ENCODE measurements at regions not wholly inside any gene's neighbourhood (a gene's known extent, or its start where the extent isn't known, plus 50 kb on each side); places are given as distances from the start of the nearest gene placed in this dataset.

DNA sequence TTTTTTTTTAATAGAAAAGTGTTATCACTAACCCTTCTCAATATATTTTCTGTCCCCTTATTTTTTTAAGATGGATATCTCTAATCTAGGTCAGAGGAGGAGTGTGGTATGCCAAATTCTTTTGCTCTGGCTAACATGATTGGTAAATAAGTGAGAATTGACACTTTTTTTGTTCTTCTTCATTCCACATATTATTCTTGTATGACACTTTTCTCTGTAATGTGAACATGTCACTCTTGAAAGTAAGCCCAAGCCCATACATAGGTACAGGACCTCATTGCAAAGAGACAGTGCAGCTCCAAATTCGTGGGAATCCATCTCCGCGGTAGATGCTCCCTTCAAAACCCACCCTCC is 142.5 kb upstream of the TCF21 start:
- ATAC-seq (ENCODE audit: low read depth in 2 of 2) (no peak), DNase-seq (no peak)
- Mint-ChIP-seq H3K4me1 (no peaks in the 10 kb centered on the region), H3K36me3 (no peaks in the 10 kb centered on the region), H3K9me3 (peaks cover 0 to 2% (median 0%) of the 10 kb centered on the region in 7 donors), H3K27me3 (no peaks in the 10 kb centered on the region), H3K4me3 (no peak overlapping the region), H3K27ac (no peak overlapping the region)
- no peak overlapping the region for H3K4me3 ChIP-seq (ENCODE audit: low read depth, low read length)
- no peaks in the 10 kb centered on the region for H3K4me1 ChIP-seq (ENCODE audit: control insufficient read depth, insufficient read depth, low read length, poor library complexity, severe bottlenecking)
- no peaks in the 10 kb centered on the region for H3K9me3 ChIP-seq (ENCODE audit: control insufficient read depth in 2 of 2, low read length in 2 of 2)
- no peaks in the 10 kb centered on the region for H3K27me3 ChIP-seq (ENCODE audit: control insufficient read depth, insufficient read depth, low read length)
- H3K27ac ChIP-seq (ENCODE audit: insufficient read depth, low read length, poor library complexity, severe bottlenecking) = no peak overlapping the region
- no peaks in the 10 kb centered on the region for H3K36me3 ChIP-seq (ENCODE audit: control insufficient read depth, insufficient read depth, low read length)

DNA sequence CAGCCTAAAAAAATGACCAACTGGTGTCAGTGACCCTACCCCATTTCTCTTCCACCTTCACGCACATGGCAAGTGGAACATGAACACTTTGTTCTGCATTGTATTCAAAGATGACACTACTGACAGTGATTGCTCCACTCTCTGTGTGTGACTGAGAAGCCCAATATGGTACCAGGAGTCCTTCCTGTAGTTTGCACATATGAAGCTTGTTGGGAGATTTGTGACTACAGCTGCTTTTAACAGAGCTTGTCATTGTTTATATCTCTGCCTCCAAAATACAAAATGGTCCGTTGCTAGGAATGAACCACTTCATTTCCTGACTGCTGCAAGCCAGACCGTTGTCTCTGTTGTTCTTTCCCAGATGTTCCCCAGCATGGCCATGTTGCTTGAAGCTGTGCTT is 140.3 kb upstream of the TCF21 start:
- Mint-ChIP-seq H3K4me1 (no peaks in the 10 kb centered on the region), H3K9me3 (peaks cover 0 to 2% (median 0%) of the 10 kb centered on the region in 7 donors), H3K27ac (no peak overlapping the region), H3K4me3 (no peak overlapping the region), H3K36me3 (no peaks in the 10 kb centered on the region), H3K27me3 (no peaks in the 10 kb centered on the region)
- H3K27ac ChIP-seq (ENCODE audit: insufficient read depth, low read length, poor library complexity, severe bottlenecking) = no peak overlapping the region
- no peaks in the 10 kb centered on the region for H3K27me3 ChIP-seq (ENCODE audit: control insufficient read depth, insufficient read depth, low read length)
- H3K36me3 ChIP-seq (ENCODE audit: control insufficient read depth, insufficient read depth, low read length) = no peaks in the 10 kb centered on the region
- no peaks in the 10 kb centered on the region for H3K9me3 ChIP-seq (ENCODE audit: control insufficient read depth in 2 of 2, low read length in 2 of 2)
- DNase-seq (no peak), ATAC-seq (ENCODE audit: low read depth in 2 of 2) (no peak)
- H3K4me1 ChIP-seq (ENCODE audit: control insufficient read depth, insufficient read depth, low read length, poor library complexity, severe bottlenecking) = no peaks in the 10 kb centered on the region
- H3K4me3 ChIP-seq (ENCODE audit: low read depth, low read length) = no peak overlapping the region

GRCh38 chr6:133749427-133749826 is 139.5 kb upstream of the TCF21 start:
- H3K36me3 Mint-ChIP-seq = no peaks in the 10 kb centered on the region
- Histone ChIP-seq H3K4me1 (ENCODE audit: control insufficient read depth, insufficient read depth, low read length, poor library complexity, severe bottlenecking) (no peaks in the 10 kb centered on the region), H3K9me3 (ENCODE audit: control insufficient read depth in 2 of 2, low read length in 2 of 2) (no peaks in the 10 kb centered on the region), H3K27ac (ENCODE audit: insufficient read depth, low read length, poor library complexity, severe bottlenecking) (no peak overlapping the region), H3K36me3 (ENCODE audit: control insufficient read depth, insufficient read depth, low read length) (no peaks in the 10 kb centered on the region), H3K4me3 (ENCODE audit: low read depth, low read length) (no peak overlapping the region), H3K27me3 (ENCODE audit: control insufficient read depth, insufficient read depth, low read length) (no peaks in the 10 kb centered on the region)
- no peaks in the 10 kb centered on the region for H3K27me3 Mint-ChIP-seq
- H3K9me3 Mint-ChIP-seq = peaks cover 0 to 2% (median 0%) of the 10 kb centered on the region in 7 donors
- H3K27ac Mint-ChIP-seq = no peak overlapping the region
- H3K4me1 Mint-ChIP-seq = no peaks in the 10 kb centered on the region
- H3K4me3 Mint-ChIP-seq = no peak overlapping the region
- DNase-seq (no peak), ATAC-seq (ENCODE audit: low read depth in 2 of 2) (no peak)

GRCh38 chr6:133752129-133752528 is 136.8 kb upstream of the TCF21 start:
- H3K27me3 ChIP-seq (ENCODE audit: control insufficient read depth, insufficient read depth, low read length) = no peaks in the 10 kb centered on the region
- no peak for ATAC-seq (ENCODE audit: low read depth in 2 of 2)
- Mint-ChIP-seq H3K27ac (no peak overlapping the region), H3K9me3 (peaks cover 0 to 2% (median 0%) of the 10 kb centered on the region in 7 donors), H3K4me1 (no peaks in the 10 kb centered on the region), H3K4me3 (no peak overlapping the region), H3K27me3 (no peaks in the 10 kb centered on the region), H3K36me3 (no peaks in the 10 kb centered on the region)
- no peak overlapping the region for H3K27ac ChIP-seq (ENCODE audit: insufficient read depth, low read length, poor library complexity, severe bottlenecking)
- DNase-seq = no peak
- H3K4me3 ChIP-seq (ENCODE audit: low read depth, low read length) = no peak overlapping the region
- no peaks in the 10 kb centered on the region for H3K36me3 ChIP-seq (ENCODE audit: control insufficient read depth, insufficient read depth, low read length)
- no peaks in the 10 kb centered on the region for H3K9me3 ChIP-seq (ENCODE audit: control insufficient read depth in 2 of 2, low read length in 2 of 2)
- H3K4me1 ChIP-seq (ENCODE audit: control insufficient read depth, insufficient read depth, low read length, poor library complexity, severe bottlenecking) = no peaks in the 10 kb centered on the region

- H3K36me3 Mint-ChIP-seq = no peaks in the 10 kb centered on the region
- Histone ChIP-seq H3K4me1 (ENCODE audit: control insufficient read depth, insufficient read depth, low read length, poor library complexity, severe bottlenecking) (no peaks in the 10 kb centered on the region), H3K27me3 (ENCODE audit: control insufficient read depth, insufficient read depth, low read length) (no peaks in the 10 kb centered on the region), H3K36me3 (ENCODE audit: control insufficient read depth, insufficient read depth, low read length) (no peaks in the 10 kb centered on the region), H3K4me3 (ENCODE audit: low read depth, low read length) (no peak overlapping the region), H3K27ac (ENCODE audit: insufficient read depth, low read length, poor library complexity, severe bottlenecking) (no peak overlapping the region), H3K9me3 (ENCODE audit: control insufficient read depth in 2 of 2, low read length in 2 of 2) (no peaks in the 10 kb centered on the region)
- peaks cover 0 to 2% (median 0%) of the 10 kb centered on the region in 7 donors for H3K9me3 Mint-ChIP-seq
- H3K4me1 Mint-ChIP-seq = no peaks in the 10 kb centered on the region
- peaks cover 4% of the 10 kb centered on the region for H3K27me3 Mint-ChIP-seq
- ATAC-seq (ENCODE audit: low read depth in 2 of 2) (no peak), DNase-seq (no peak)
- no peak overlapping the region for H3K4me3 Mint-ChIP-seq
- no peak overlapping the region for H3K27ac Mint-ChIP-seq
These were observed 135.2 kb upstream of the TCF21 start for GRCh38 chr6:133753756-133754155.

GRCh38 chr6:133754298-133754697 is 134.6 kb upstream of the TCF21 start:
- Histone ChIP-seq H3K27ac (ENCODE audit: insufficient read depth, low read length, poor library complexity, severe bottlenecking) (no peak overlapping the region), H3K27me3 (ENCODE audit: control insufficient read depth, insufficient read depth, low read length) (no peaks in the 10 kb centered on the region), H3K4me3 (ENCODE audit: low read depth, low read length) (no peak overlapping the region), H3K36me3 (ENCODE audit: control insufficient read depth, insufficient read depth, low read length) (no peaks in the 10 kb centered on the region), H3K4me1 (ENCODE audit: control insufficient read depth, insufficient read depth, low read length, poor library complexity, severe bottlenecking) (no peaks in the 10 kb centered on the region), H3K9me3 (ENCODE audit: control insufficient read depth in 2 of 2, low read length in 2 of 2) (no peaks in the 10 kb centered on the region)
- H3K36me3 Mint-ChIP-seq = no peaks in the 10 kb centered on the region
- ATAC-seq (ENCODE audit: low read depth in 2 of 2) (no peak), DNase-seq (no peak)
- H3K9me3 Mint-ChIP-seq = peaks cover 0 to 2% (median 0%) of the 10 kb centered on the region in 7 donors
- no peaks in the 10 kb centered on the region for H3K4me1 Mint-ChIP-seq
- peaks cover 5% of the 10 kb centered on the region for H3K27me3 Mint-ChIP-seq
- no peak overlapping the region for H3K27ac Mint-ChIP-seq
- no peak overlapping the region for H3K4me3 Mint-ChIP-seq

DNA sequence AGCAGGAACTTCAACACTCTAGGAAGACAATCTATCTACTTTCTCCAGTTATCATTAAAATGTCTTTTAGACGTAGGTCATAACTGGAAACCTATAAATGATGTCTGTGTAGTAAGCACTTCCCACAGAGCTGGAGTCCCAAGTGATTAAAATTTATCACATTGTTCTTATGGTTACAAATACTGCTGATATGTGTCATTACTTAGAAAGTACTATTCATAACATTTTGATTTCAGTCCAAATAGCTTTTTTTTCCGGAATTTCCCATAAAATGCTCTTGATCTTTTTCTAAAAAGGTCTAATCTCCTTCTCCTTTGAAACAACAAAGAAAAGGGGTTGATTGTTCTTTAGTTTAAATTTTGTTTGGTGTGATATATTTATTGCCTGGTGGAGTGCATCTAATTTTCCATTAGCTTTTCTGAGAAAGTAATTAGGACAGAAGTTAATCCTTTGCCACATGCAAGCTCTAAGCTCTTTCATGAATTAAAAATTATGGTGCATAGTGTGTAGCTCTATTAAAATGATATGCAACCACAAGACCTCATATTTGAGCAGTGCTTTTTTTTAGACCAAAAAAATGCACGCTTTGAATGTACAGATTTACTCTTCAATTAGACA is 132.7 kb upstream of the TCF21 start:
- no peak for ATAC-seq (ENCODE audit: low read depth in 2 of 2)
- Mint-ChIP-seq H3K4me3 (no peak overlapping the region), H3K27me3 (peaks cover 10% of the 10 kb centered on the region), H3K9me3 (peaks cover 0 to 2% (median 0%) of the 10 kb centered on the region in 7 donors), H3K27ac (no peak overlapping the region), H3K4me1 (no peaks in the 10 kb centered on the region), H3K36me3 (no peaks in the 10 kb centered on the region)
- Histone ChIP-seq H3K4me3 (ENCODE audit: low read depth, low read length) (no peak overlapping the region), H3K4me1 (ENCODE audit: control insufficient read depth, insufficient read depth, low read length, poor library complexity, severe bottlenecking) (no peaks in the 10 kb centered on the region), H3K36me3 (ENCODE audit: control insufficient read depth, insufficient read depth, low read length) (no peaks in the 10 kb centered on the region), H3K27ac (ENCODE audit: insufficient read depth, low read length, poor library complexity, severe bottlenecking) (no peak overlapping the region), H3K27me3 (ENCODE audit: control insufficient read depth, insufficient read depth, low read length) (no peaks in the 10 kb centered on the region), H3K9me3 (ENCODE audit: control insufficient read depth in 2 of 2, low read length in 2 of 2) (no peaks in the 10 kb centered on the region)
- DNase-seq = no peak

- H3K27me3 Mint-ChIP-seq = peaks cover 14% of the 10 kb centered on the region
- H3K27me3 ChIP-seq (ENCODE audit: control insufficient read depth, insufficient read depth, low read length) = no peaks in the 10 kb centered on the region
- no peaks in the 10 kb centered on the region for H3K36me3 Mint-ChIP-seq
- ATAC-seq (ENCODE audit: low read depth in 2 of 2) = no peak
- H3K4me3 Mint-ChIP-seq = no peak overlapping the region
- H3K27ac Mint-ChIP-seq = no peak overlapping the region
- H3K4me3 ChIP-seq (ENCODE audit: low read depth, low read length) = no peak overlapping the region
- H3K4me1 ChIP-seq (ENCODE audit: control insufficient read depth, insufficient read depth, low read length, poor library complexity, severe bottlenecking) = no peaks in the 10 kb centered on the region
- H3K27ac ChIP-seq (ENCODE audit: insufficient read depth, low read length, poor library complexity, severe bottlenecking) = no peak overlapping the region
- DNase-seq = no peak
- H3K9me3 Mint-ChIP-seq = peaks cover 0 to 2% (median 0%) of the 10 kb centered on the region in 7 donors
- H3K36me3 ChIP-seq (ENCODE audit: control insufficient read depth, insufficient read depth, low read length) = no peaks in the 10 kb centered on the region
- H3K9me3 ChIP-seq (ENCODE audit: control insufficient read depth in 2 of 2, low read length in 2 of 2) = no peaks in the 10 kb centered on the region
- H3K4me1 Mint-ChIP-seq = no peaks in the 10 kb centered on the region
These were observed 131.6 kb upstream of the TCF21 start for GRCh38 chr6:133757335-133757734.
